ENCODE measurements at regions not wholly inside any gene's neighbourhood (a gene's known extent, or its start where the extent isn't known, plus 50 kb on each side); places are given as distances from the start of the nearest gene placed in this dataset.

DNA sequence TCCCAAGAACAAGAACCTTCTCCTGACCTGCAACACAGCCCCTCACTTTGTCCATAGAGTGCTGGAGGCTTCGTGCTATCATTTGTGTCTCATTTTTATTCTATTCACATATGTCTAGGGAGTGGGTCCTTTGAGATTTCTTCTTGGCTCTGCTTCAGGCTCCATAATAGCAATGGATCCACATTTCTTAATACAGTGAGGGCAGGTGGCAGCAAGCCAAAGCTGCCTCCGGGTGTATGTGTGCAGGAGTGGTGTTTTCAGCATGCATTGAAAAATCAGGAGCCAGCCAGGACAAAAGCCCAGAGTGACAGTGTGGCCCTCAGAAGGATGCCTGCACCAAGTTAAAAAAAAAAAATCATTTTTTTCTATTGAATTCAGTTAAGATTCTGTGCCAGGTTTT lies 115.1 kb upstream of the PELI1 start:
- H3K27me3 ChIP-seq (replicated peaks; ENCODE audit: control insufficient read depth, insufficient read depth, low read length): no peaks in the 10 kb centered on the region
- Mint-ChIP-seq H3K27ac (ENCODE audit: unreplicated experiment) (no peak overlapping the region), H3K9me3 (ENCODE audit: unreplicated experiment) (no peaks in the 10 kb centered on the region), H3K4me1 (ENCODE audit: low read depth, unreplicated experiment) (peaks cover 28% of the 10 kb centered on the region), H3K36me3 (ENCODE audit: insufficient read depth, unreplicated experiment) (no peaks in the 10 kb centered on the region), H3K4me3 (ENCODE audit: unreplicated experiment) (no peak overlapping the region), H3K27me3 (ENCODE audit: insufficient read depth, unreplicated experiment) (no peaks in the 10 kb centered on the region)
- BruUV-seq (replicated peaks): no TSS peak
- peaks cover 30% of the 10 kb centered on the region for H3K4me1 ChIP-seq
- H3K36me3 ChIP-seq (ENCODE audit: control insufficient read depth, insufficient read depth, low read length): no peaks in the 10 kb centered on the region
- CTCF ChIA-PET: no interaction called here
- POLR2A ChIA-PET: no interaction called here
- intact Hi-C loops (cut with micrococcal nuclease; ENCODE audit: unreplicated experiment): no loop called here
- no peaks in the 10 kb centered on the region for H3K9me3 ChIP-seq
- DNase-seq: no peak
- no peak overlapping the region for H3K4me3 ChIP-seq (ENCODE audit: low read depth, low read length)
- TF ChIP-seq CTCF (IDR thresholded peaks at IDR 0.05; ENCODE audit: insufficient read depth in 1 of 2, low read depth in 1 of 2, low read length in 1 of 2, severe bottlenecking in 1 of 2, unreplicated experiment in 1 of 2): no peak

DNA sequence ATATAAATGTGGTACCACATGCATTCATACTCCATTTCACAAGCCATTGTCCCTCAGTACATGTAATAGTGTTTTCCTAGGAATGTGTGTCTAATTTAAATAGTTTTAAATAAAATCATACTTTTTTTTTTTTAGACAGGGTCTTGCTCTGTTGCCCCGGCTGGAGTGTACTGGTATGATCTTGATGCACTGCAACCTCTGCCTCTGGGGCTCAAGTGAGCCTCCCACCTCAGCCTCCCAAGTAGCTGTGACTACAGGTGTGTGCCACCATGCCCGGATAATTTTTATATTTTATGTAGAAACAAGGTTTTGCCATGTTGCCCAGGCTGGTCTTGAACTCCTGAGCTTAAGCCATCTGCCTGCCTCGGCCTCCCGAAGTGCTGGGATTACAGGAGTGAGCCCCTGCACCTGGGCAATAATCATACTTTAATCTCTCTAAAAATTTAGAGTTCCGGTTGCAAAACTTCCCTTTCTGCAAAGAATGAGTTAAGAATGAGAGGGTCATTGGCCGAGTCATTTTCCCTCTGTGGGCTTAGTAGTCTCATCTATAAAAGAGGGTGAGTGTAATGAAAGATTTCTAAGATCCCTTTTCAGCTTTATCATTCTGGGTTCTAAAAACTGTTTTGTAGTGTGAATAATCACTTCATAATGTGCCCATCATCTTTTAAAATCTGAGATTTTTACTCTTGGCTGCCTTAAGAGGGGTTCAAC lies 116.0 kb upstream of the PELI1 start:
- H3K36me3 Mint-ChIP-seq (ENCODE audit: insufficient read depth, unreplicated experiment): no peaks in the 10 kb centered on the region
- BruUV-seq (replicated peaks): no TSS peak
- Histone ChIP-seq H3K27me3 (replicated peaks; ENCODE audit: control insufficient read depth, insufficient read depth, low read length) (no peaks in the 10 kb centered on the region), H3K4me3 (ENCODE audit: low read depth, low read length) (no peak overlapping the region), H3K4me1 (peaks cover 30% of the 10 kb centered on the region), H3K36me3 (ENCODE audit: control insufficient read depth, insufficient read depth, low read length) (no peaks in the 10 kb centered on the region), H3K9me3 (no peaks in the 10 kb centered on the region)
- CTCF ChIA-PET: no interaction called here
- H3K4me3 Mint-ChIP-seq (ENCODE audit: unreplicated experiment): no peak overlapping the region
- TF ChIP-seq CTCF (IDR thresholded peaks at IDR 0.05; ENCODE audit: insufficient read depth in 1 of 2, low read depth in 1 of 2, low read length in 1 of 2, severe bottlenecking in 1 of 2, unreplicated experiment in 1 of 2): no peak
- no peak overlapping the region for H3K27ac Mint-ChIP-seq (ENCODE audit: unreplicated experiment)
- no peaks in the 10 kb centered on the region for H3K27me3 Mint-ChIP-seq (ENCODE audit: insufficient read depth, unreplicated experiment)
- POLR2A ChIA-PET: no interaction called here
- intact Hi-C loops (cut with micrococcal nuclease; ENCODE audit: unreplicated experiment): no loop called here
- H3K4me1 Mint-ChIP-seq (ENCODE audit: low read depth, unreplicated experiment): peaks cover 31% of the 10 kb centered on the region
- H3K9me3 Mint-ChIP-seq (ENCODE audit: unreplicated experiment): no peaks in the 10 kb centered on the region
- DNase-seq: no peak

GRCh38 chr2:64260817-64261216 lies 116.6 kb upstream of the PELI1 start:
- Mint-ChIP-seq H3K4me1 (ENCODE audit: low read depth, unreplicated experiment) (peaks cover 31% of the 10 kb centered on the region), H3K27ac (ENCODE audit: unreplicated experiment) (no peak overlapping the region), H3K27me3 (ENCODE audit: insufficient read depth, unreplicated experiment) (no peaks in the 10 kb centered on the region), H3K36me3 (ENCODE audit: insufficient read depth, unreplicated experiment) (no peaks in the 10 kb centered on the region), H3K4me3 (ENCODE audit: unreplicated experiment) (no peak overlapping the region), H3K9me3 (ENCODE audit: unreplicated experiment) (no peaks in the 10 kb centered on the region)
- Histone ChIP-seq H3K4me3 (ENCODE audit: low read depth, low read length) (no peak overlapping the region), H3K9me3 (no peaks in the 10 kb centered on the region), H3K36me3 (ENCODE audit: control insufficient read depth, insufficient read depth, low read length) (no peaks in the 10 kb centered on the region), H3K27me3 (replicated peaks; ENCODE audit: control insufficient read depth, insufficient read depth, low read length) (no peaks in the 10 kb centered on the region), H3K4me1 (peaks cover 30% of the 10 kb centered on the region)
- ChIA-PET POLR2A (no interaction called here), CTCF (no interaction called here)
- no peak for TF ChIP-seq CTCF (IDR thresholded peaks at IDR 0.05; ENCODE audit: insufficient read depth in 1 of 2, low read depth in 1 of 2, low read length in 1 of 2, severe bottlenecking in 1 of 2, unreplicated experiment in 1 of 2)
- intact Hi-C loops (cut with micrococcal nuclease; ENCODE audit: unreplicated experiment): no loop called here
- DNase-seq: no peak
- BruUV-seq (replicated peaks): no TSS peak

Measured in Caco-2 (cell line).